OCI-LY3 (cell line): ENCODE measurements at regions not wholly inside any gene's neighbourhood (a gene's known extent, or its start where the extent isn't known, plus 50 kb on each side); places are given as distances from the start of the nearest gene placed in this dataset.

ENCODE experiments used
- EZH2phosphoT487 ChIP-seq: fragments of 200-600 bp; shearing (Covaris generic); IDR thresholded peaks from 2 replicates; pipeline ENCODE4 v1.6.1; 2018; ENCODE audit warnings: antibody characterized with exemption, mixed run types, low read depth
- TF ChIP-seq, protein P1 (sequence below): fragments of 200-600, 300-600 bp; sonication (generic); IDR thresholded peaks from 2 replicates; pipeline ENCODE4 v1.5.1; 2014; ENCODE audit warnings: antibody characterized with exemption, low read length, low read depth

DNA sequence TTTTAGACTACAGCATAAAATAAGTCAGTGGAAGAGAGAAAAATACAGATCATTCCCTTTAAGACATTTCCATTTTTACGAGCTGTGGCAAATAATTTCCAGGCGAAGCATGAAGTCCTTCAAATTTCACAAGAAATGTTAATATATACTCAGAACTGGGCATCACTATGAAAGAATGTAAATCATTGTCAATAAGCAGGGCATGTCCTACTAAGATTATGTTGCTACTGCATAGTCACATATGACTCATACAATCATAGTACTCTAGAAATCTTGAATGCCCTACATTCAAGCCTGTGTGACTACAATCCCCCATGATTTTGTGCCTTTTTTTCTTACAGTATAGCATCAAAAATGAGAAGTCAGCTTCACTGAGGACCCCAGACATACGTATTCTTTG, 485.2 kb upstream of the FTMT start:
- TF ChIP-seq, protein P1, sequence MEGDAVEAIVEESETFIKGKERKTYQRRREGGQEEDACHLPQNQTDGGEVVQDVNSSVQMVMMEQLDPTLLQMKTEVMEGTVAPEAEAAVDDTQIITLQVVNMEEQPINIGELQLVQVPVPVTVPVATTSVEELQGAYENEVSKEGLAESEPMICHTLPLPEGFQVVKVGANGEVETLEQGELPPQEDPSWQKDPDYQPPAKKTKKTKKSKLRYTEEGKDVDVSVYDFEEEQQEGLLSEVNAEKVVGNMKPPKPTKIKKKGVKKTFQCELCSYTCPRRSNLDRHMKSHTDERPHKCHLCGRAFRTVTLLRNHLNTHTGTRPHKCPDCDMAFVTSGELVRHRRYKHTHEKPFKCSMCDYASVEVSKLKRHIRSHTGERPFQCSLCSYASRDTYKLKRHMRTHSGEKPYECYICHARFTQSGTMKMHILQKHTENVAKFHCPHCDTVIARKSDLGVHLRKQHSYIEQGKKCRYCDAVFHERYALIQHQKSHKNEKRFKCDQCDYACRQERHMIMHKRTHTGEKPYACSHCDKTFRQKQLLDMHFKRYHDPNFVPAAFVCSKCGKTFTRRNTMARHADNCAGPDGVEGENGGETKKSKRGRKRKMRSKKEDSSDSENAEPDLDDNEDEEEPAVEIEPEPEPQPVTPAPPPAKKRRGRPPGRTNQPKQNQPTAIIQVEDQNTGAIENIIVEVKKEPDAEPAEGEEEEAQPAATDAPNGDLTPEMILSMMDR = no peak
- no peak for TF ChIP-seq EZH2phosphoT487
